ENCODE measurements at regions not wholly inside any gene's neighbourhood (a gene's known extent, or its start where the extent isn't known, plus 50 kb on each side); places are given as distances from the start of the nearest gene placed in this dataset.

DNA sequence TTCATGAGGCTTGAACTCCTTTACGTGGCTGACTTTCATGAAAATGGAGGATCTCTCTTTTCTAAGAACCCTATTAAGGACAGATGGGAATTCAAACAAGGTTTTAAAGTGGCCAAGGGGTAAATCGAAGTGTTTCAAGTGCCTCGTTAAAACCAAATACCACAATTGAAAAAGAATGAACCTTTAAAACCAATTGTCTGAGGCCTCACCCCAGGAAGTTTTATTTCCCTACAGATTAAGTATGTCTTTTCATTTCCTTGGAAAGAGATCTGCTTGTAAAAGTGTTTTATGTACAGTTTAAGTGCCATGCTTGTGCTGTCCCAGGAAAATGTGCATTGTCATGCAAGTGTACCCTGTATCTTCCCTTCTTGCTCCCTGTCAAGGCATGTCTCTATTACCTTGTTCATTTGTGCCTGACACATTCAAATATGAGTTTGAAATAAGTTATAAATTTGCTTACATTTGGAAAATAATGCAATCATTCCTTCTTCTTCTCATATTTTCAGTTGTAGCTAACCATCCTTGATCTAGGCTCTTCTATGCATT, 138.7 kb downstream of the ZPLD1 start:
- no peak for DNase-seq (ENCODE audit: low read depth)
- no peak overlapping the region for H3K4me3 ChIP-seq (ENCODE audit: low read depth, low read length)
- TF ChIP-seq, protein P1, sequence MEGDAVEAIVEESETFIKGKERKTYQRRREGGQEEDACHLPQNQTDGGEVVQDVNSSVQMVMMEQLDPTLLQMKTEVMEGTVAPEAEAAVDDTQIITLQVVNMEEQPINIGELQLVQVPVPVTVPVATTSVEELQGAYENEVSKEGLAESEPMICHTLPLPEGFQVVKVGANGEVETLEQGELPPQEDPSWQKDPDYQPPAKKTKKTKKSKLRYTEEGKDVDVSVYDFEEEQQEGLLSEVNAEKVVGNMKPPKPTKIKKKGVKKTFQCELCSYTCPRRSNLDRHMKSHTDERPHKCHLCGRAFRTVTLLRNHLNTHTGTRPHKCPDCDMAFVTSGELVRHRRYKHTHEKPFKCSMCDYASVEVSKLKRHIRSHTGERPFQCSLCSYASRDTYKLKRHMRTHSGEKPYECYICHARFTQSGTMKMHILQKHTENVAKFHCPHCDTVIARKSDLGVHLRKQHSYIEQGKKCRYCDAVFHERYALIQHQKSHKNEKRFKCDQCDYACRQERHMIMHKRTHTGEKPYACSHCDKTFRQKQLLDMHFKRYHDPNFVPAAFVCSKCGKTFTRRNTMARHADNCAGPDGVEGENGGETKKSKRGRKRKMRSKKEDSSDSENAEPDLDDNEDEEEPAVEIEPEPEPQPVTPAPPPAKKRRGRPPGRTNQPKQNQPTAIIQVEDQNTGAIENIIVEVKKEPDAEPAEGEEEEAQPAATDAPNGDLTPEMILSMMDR (IDR thresholded peaks at IDR 0.05; ENCODE audit: insufficient read depth, low read length) = no peak

DNA sequence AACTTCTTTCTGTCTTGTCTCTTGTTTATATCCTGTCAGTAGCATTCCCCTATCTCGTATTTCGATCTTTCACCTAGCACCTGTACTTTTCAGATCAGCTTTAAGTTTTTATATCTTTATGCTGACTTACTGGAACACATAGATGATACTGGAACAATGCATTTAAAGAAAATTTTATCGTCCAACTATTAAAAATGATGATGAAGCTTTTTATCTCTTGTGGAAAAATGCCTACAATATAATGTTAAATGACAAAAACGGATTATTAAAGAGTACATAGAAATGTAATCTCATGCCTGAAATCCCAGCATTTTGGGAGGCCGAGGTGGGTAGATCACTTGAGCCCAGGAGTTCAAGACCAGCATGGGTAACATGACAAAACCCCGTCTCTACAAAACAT, 139.5 kb downstream of the ZPLD1 start:
- TF ChIP-seq, protein P1 (IDR thresholded peaks at IDR 0.05; ENCODE audit: insufficient read depth, low read length) = no peak
- no peak for DNase-seq (ENCODE audit: low read depth)
- H3K4me3 ChIP-seq (ENCODE audit: low read depth, low read length) = no peak overlapping the region

DNA sequence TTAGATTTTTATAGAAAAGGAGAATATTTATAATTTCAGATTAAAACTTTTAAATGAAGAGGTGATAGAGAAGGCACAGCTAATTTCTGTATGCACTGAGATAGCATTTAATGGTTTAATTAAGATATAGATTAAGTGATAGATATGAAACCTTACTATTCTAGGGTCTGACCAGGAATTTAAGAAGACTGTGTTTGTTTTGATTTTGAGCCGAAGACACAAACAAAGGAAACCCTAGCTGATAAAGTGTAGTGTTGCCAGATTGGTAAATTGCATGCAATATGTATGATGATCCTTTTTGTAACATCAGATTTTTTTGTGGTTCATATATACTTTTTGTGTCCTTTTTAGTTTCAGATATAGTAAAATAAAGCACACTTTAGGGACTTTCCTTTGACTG, 141.8 kb downstream of the ZPLD1 start:
- TF ChIP-seq, protein P1 (IDR thresholded peaks at IDR 0.05; ENCODE audit: insufficient read depth, low read length) = no peak
- DNase-seq (ENCODE audit: low read depth) = no peak

DNA sequence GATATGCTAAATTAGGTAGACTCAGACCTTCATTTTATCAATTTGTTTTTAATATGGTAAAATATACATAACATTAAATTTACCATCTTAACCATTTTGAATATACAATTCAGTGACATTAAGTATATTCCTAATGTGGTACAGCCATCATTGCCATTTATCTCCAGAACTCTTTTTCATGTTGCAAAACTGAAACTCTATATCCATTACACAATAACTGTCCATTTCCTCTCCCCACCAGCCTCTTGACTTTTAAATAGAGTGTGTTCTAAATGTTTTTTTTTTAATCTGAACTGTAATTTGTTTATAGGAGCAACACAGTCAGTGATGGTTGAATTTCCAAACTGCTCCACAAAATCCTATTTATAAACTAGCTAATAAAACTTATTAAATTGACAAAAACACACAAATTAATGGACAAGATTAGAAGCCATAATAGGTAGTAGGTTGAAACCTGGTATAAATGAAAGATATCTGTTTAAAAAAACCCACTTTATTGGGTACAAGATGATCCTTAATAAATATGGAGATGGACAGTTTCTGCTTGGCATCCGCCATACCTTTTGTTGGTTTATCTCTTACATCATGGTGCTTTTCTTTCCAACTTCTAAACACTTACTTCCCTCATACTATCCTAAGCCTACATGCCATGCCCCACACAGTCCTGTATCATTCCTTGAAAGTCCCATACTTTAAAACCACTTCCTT, 142.4 kb downstream of the ZPLD1 start:
- H3K4me3 ChIP-seq (ENCODE audit: low read depth, low read length) = no peak overlapping the region
- TF ChIP-seq, protein P1 (IDR thresholded peaks at IDR 0.05; ENCODE audit: insufficient read depth, low read length) = no peak
- no peak for DNase-seq (ENCODE audit: low read depth)

More for the DNA sequence above, 141.8 kb downstream of the ZPLD1 start:
- no peak overlapping the region for H3K4me3 ChIP-seq (ENCODE audit: low read depth, low read length)

DNA sequence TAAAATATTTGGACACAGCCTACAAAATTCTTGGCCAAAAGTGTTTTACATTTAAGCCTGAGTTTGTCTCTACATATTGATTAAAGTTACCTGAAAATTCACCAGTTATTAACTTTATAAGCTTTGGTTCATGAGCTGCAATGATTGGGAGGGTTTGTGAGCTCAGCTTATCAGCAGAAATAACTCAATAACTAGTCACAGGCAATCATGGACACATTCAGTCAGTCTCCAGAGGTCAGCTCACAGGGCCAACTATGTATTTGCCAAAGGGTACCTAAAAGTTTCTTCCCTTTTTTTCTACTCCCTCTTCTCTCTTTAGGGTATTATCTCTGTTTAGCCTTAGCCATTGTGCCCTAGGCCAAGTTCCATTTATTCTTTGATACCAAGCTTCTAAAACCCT, 145.9 kb downstream of the ZPLD1 start:
- no peak overlapping the region for H3K4me3 ChIP-seq (ENCODE audit: low read depth, low read length)
- no peak for DNase-seq (ENCODE audit: low read depth)
- TF ChIP-seq, protein P1 (IDR thresholded peaks at IDR 0.05; ENCODE audit: insufficient read depth, low read length) = no peak

DNA sequence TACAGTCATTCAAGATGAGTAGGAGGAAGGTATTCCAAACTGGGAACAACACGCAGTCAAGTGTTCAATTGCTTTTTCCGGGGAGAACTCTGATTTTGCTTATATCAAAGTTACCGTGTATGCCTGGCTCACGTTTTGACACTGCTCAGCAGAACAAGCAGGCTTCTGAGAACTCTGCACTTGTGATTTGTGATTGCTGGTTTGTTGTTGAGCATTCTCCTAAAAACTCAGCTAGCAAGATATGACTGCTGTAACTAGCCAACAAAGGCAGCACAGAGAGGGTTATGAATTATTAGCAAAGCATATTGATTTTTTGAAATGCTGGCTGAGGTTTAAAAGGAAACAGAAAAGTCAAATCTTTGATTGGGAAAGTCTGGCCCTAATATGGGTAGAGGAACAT, 151.7 kb downstream of the ZPLD1 start:
- DNase-seq (ENCODE audit: low read depth) = no peak
- TF ChIP-seq, protein P1 (IDR thresholded peaks at IDR 0.05; ENCODE audit: insufficient read depth, low read length) = no peak
- H3K4me3 ChIP-seq (ENCODE audit: low read depth, low read length) = no peak overlapping the region

All from fibroblast of the aortic adventitia (primary cell).